GM12878 (cell line): ENCODE measurements at regions not wholly inside any gene's neighbourhood (a gene's known extent, or its start where the extent isn't known, plus 50 kb on each side); places are given as distances from the start of the nearest gene placed in this dataset.

Experiments
- ATAC-seq: fragments of 200-7000 bp; cut with Tn5 transposase; 3 replicates; pipeline ENCODE4 v1.9.1; 2020; ENCODE audit warnings: mild to moderate bottlenecking, moderate library complexity
- BruUV-seq: library from RNA; stranded (reverse); fragments of 400-500 nt; replicated peaks from 2 replicates; lab custom pipeline; 2021; lab: Mats Ljungman, UMichigan
- CTCF ChIA-PET: fragments of 300-600 bp; sonication (Branson Sonifier 250); formaldehyde crosslinking; extraction: SDS; loops from one replicate; lab custom pipeline; 2021; ENCODE audit warnings: inconsistent platforms; lab: Yijun Ruan, JAX
- POLR2A ChIA-PET: fragments of 350-600 bp; formaldehyde crosslinking; extraction: SDS; loops from one replicate; lab custom pipeline; 2021; ENCODE audit warnings: inconsistent platforms; lab: Charles Lee
- RAD21 ChIA-PET: fragments of 300-600 bp; sonication (Branson Sonifier 250); formaldehyde crosslinking; loops from one replicate; lab custom pipeline; 2023; ENCODE audit warnings: antibody characterized with exemption; ENCODE audit not compliant: unreplicated experiment; lab: Charles Lee
- SMC1A ChIA-PET: fragments of 300-600 bp; sonication (Branson Sonifier 250); formaldehyde crosslinking; loops from one replicate; lab custom pipeline; 2023; ENCODE audit not compliant: unreplicated experiment, uncharacterized antibody; lab: Charles Lee
- DNase-seq: peaks from one replicate; pipeline ENCODE4 v3.0.0-alpha.2; 2011; ENCODE audit warnings: low read depth, low spot score
- FAIRE-seq: peaks from 3 replicates; lab custom pipeline; 2011; peaks lifted over from hg19 to GRCh38; lab: Jason Lieb, UNC
- H2AFZ ChIP-seq: 2 replicates; pipeline ENCODE4 v1.6.0; 2011; ENCODE audit warnings: low read depth, low read length, control low read depth; ENCODE audit not compliant: control insufficient read depth
- H3K27ac ChIP-seq: 2 replicates; pipeline ENCODE4 v1.5.1; 2011; ENCODE audit warnings: control low read depth; ENCODE audit not compliant: control insufficient read depth, insufficient read depth
- H3K27me3 ChIP-seq, 2 experiments: replicated peaks in 1 of 2; 2 replicates each; pipeline versions ENCODE4 v1.6.0 to v1.6.1; 2011; ENCODE audit warnings: low read length in 1 of 2; ENCODE audit not compliant: control insufficient read depth in 2 of 2, insufficient read depth in 2 of 2
- H3K36me3 ChIP-seq, 2 experiments: 2 replicates each; pipeline ENCODE4 v1.5.1; 2011; ENCODE audit warnings: low read length in 1 of 2; ENCODE audit not compliant: control insufficient read depth in 2 of 2, insufficient read depth in 2 of 2
- H3K4me1 ChIP-seq: 2 replicates; pipeline ENCODE4 v1.6.1; 2011; ENCODE audit warnings: mild to moderate bottlenecking, low read length, moderate library complexity, mixed read lengths; ENCODE audit not compliant: control insufficient read depth, insufficient read depth
- H3K4me2 ChIP-seq: 2 replicates; pipeline ENCODE4 v1.6.0; 2011; ENCODE audit warnings: control low read depth; ENCODE audit not compliant: control insufficient read depth, insufficient read depth
- H3K4me3 ChIP-seq: fragments of 200-600 bp; sonication (generic); 2 replicates; pipeline ENCODE4 v1.5.1; 2016
- H3K79me2 ChIP-seq: 2 replicates; pipeline ENCODE4 v1.6.0; 2011; ENCODE audit warnings: low read length; ENCODE audit not compliant: control insufficient read depth, insufficient read depth
- H3K9ac ChIP-seq: 2 replicates; pipeline ENCODE4 v1.8.0; 2011; ENCODE audit warnings: low read length, control low read depth, mixed read lengths; ENCODE audit not compliant: control insufficient read depth, insufficient read depth
- H3K9me3 ChIP-seq: replicated peaks from 3 replicates; pipeline ENCODE4 v1.5.1; 2011; ENCODE audit warnings: mild to moderate bottlenecking, low read length; ENCODE audit not compliant: control insufficient read depth, insufficient read depth
- H4K20me1 ChIP-seq: 2 replicates; pipeline ENCODE4 v1.6.0; 2011; ENCODE audit not compliant: control insufficient read depth, insufficient read depth
- EP300 ChIP-seq, 2 experiments: fragments of 150-350 bp in 1 of 2; IDR thresholded peaks; 2 replicates each; pipeline ENCODE4 v1.6.1; 2011 to 2012; ENCODE audit warnings: low read depth in 2 of 2, low read length in 2 of 2, borderline replicate concordance in 1 of 2, improper control_type of control experiment in 1 of 2, inconsistent platforms in 1 of 2; ENCODE audit not compliant: control insufficient read depth in 1 of 2
- MEF2A ChIP-seq: IDR thresholded peaks from 2 replicates; pipeline ENCODE4 v1.6.1; 2011; ENCODE audit warnings: low read depth, mild to moderate bottlenecking, low read length, moderate library complexity; ENCODE audit not compliant: insufficient read depth
- MEF2B ChIP-seq: fragments of 450-650 bp; IDR thresholded peaks from 2 replicates; pipeline ENCODE4 v1.6.1; 2018; ENCODE audit warnings: mild to moderate bottlenecking, moderate library complexity; ENCODE audit not compliant: partially characterized antibody, poor library complexity, severe bottlenecking
- POU2F2 ChIP-seq: IDR thresholded peaks from 3 replicates; pipeline ENCODE4 v1.6.1; 2011; ENCODE audit warnings: low read depth, mild to moderate bottlenecking, low read length, borderline replicate concordance
- RFX5 ChIP-seq: IDR thresholded peaks from 2 replicates; pipeline ENCODE4 v1.6.1; 2011; ENCODE audit warnings: low read depth, low read length, improper control_type of control experiment
- SMARCA5 ChIP-seq: fragments of 450-650 bp; IDR thresholded peaks from 2 replicates; pipeline ENCODE4 v1.6.1; 2017; ENCODE audit warnings: mild to moderate bottlenecking
- STAT1 ChIP-seq: fragments of 450-650 bp; conservative IDR thresholded peaks from 2 replicates; pipeline ENCODE4 v1.6.1; 2014; ENCODE audit warnings: antibody characterized with exemption, mild to moderate bottlenecking
- WRNIP1 ChIP-seq: IDR thresholded peaks from 2 replicates; pipeline ENCODE4 v1.6.1; 2011; ENCODE audit warnings: low read depth, low read length, improper control_type of control experiment, borderline replicate concordance
- WGBS: methylation state at CpG from one replicate; pipeline ENCODE4 v1.1.6; 2016; ENCODE audit warnings: low lambda C conversion rate; ENCODE audit not compliant: insufficient replicate concordance, insufficient coverage; ENCODE audit errors: missing lambda C conversion rate; 5-methylcytosine and 5-hydroxymethylcytosine counted together
- in situ Hi-C: fragments of 300-500 bp; cut with MboI; formaldehyde crosslinking; loops from 9 replicates; pipeline ENCODE4 v1.14.3; 2018; ENCODE audit warnings: mixed read lengths
- intact Hi-C: fragments of 100-400 bp; cut with micrococcal nuclease; formaldehyde crosslinking; loops from one replicate; pipeline ENCODE4 v1.14.2; 2022; ENCODE audit not compliant: unreplicated experiment
- TF ChIP-seq, protein P1 (sequence below), 3 experiments: IDR thresholded peaks in 2 of 3; conservative IDR thresholded peaks in 1 of 3; 2 replicates each; pipeline ENCODE4 v1.5.1; 2011; ENCODE audit warnings: low read depth in 3 of 3, low read length in 3 of 3, mild to moderate bottlenecking in 3 of 3, control low read depth in 2 of 3, moderate library complexity in 2 of 3, inconsistent platforms in 1 of 3, mixed read lengths in 1 of 3; ENCODE audit not compliant: control insufficient read depth in 2 of 3, insufficient read depth in 1 of 3; ENCODE audit errors: extremely low read depth in 1 of 3
- TF ChIP-seq, protein P2 (sequence below): IDR thresholded peaks from 2 replicates; pipeline ENCODE4 v1.6.1; 2011; ENCODE audit warnings: borderline replicate concordance, low read depth, mild to moderate bottlenecking, moderate library complexity, low read length; ENCODE audit not compliant: insufficient read depth, poor library complexity, severe bottlenecking
- TF ChIP-seq, protein P3 (sequence below): fragments of 450-650 bp; IDR thresholded peaks from 2 replicates; pipeline ENCODE4 v1.6.1; 2017; ENCODE audit warnings: mild to moderate bottlenecking, low read depth, inconsistent platforms; ENCODE audit not compliant: poor library complexity, severe bottlenecking

DNA sequence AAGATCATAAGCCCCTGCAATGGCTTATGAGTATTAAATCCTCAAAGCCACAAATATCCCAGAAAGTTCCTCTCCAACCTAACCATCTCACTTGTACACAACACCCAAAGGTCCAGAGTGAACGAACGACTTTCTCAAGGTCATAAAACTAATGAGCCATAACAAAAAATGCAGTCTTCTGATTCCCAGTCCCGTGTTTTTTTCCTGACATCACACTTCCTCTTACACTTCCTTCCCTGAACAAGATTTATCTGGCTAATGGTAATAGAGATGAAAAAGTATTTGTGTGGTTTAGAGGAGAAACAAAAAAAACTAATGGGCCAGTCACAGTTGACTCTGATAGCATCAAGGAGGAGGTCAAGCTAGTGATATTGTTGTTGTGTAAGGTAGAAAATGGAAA is 99.5 kb upstream of the KLHL13 start:
- Histone ChIP-seq H3K4me1 (peaks cover 9% of the 10 kb centered on the region), H3K9ac (no peak overlapping the region), H3K27ac (no peak overlapping the region), H3K36me3 (no peaks in the 10 kb centered on the region), H3K9me3 (no peaks in the 10 kb centered on the region), H3K4me3 (no peak overlapping the region), H3K4me2 (no peak overlapping the region), H4K20me1 (no peaks in the 10 kb centered on the region), H2AFZ (no peak overlapping the region), H3K27me3 (no peaks in the 10 kb centered on the region; a peak in 1 of 4 replicates), H3K79me2 (no peaks in the 10 kb centered on the region)
- ChIA-PET SMC1A (interaction anchor here (0.8 kb wide), 1 partner anchor 12 kb away, joined by 3 read pairs; no protein-coding TSS in a partner anchor), POLR2A (no interaction called here), CTCF (interaction anchor here (0.8 kb wide), 1 partner anchor 10 kb away, joined by 3 read pairs; no protein-coding TSS in a partner anchor), RAD21 (interaction anchor here (1.3 kb wide), 1 partner anchor 10 kb away, joined by 3 read pairs; no protein-coding TSS in a partner anchor)
- in situ Hi-C loops: no loop called here
- ATAC-seq: no peak
- DNase-seq: no peak
- 13% methylated on average over 3 of the region's 3 CpGs for WGBS
- BruUV-seq: no TSS peak
- intact Hi-C loops: no loop called here
- no peak for FAIRE-seq
- TF ChIP-seq STAT1: no peak
- TF ChIP-seq POU2F2: no peak
- no peak for TF ChIP-seq MEF2A
- no peak for TF ChIP-seq RFX5
- TF ChIP-seq SMARCA5: no peak
- TF ChIP-seq, protein P1, sequence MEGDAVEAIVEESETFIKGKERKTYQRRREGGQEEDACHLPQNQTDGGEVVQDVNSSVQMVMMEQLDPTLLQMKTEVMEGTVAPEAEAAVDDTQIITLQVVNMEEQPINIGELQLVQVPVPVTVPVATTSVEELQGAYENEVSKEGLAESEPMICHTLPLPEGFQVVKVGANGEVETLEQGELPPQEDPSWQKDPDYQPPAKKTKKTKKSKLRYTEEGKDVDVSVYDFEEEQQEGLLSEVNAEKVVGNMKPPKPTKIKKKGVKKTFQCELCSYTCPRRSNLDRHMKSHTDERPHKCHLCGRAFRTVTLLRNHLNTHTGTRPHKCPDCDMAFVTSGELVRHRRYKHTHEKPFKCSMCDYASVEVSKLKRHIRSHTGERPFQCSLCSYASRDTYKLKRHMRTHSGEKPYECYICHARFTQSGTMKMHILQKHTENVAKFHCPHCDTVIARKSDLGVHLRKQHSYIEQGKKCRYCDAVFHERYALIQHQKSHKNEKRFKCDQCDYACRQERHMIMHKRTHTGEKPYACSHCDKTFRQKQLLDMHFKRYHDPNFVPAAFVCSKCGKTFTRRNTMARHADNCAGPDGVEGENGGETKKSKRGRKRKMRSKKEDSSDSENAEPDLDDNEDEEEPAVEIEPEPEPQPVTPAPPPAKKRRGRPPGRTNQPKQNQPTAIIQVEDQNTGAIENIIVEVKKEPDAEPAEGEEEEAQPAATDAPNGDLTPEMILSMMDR (IDR thresholded peaks at IDR 0.05 in 2 of 3, conservative IDR thresholded peaks at IDR 0.05 in 1 of 3; ENCODE audit: control insufficient read depth in 2 of 3, extremely low read depth in 1 of 3, insufficient read depth in 1 of 3, low read depth in 3 of 3, low read length in 3 of 3): no peak
- TF ChIP-seq, protein P2, sequence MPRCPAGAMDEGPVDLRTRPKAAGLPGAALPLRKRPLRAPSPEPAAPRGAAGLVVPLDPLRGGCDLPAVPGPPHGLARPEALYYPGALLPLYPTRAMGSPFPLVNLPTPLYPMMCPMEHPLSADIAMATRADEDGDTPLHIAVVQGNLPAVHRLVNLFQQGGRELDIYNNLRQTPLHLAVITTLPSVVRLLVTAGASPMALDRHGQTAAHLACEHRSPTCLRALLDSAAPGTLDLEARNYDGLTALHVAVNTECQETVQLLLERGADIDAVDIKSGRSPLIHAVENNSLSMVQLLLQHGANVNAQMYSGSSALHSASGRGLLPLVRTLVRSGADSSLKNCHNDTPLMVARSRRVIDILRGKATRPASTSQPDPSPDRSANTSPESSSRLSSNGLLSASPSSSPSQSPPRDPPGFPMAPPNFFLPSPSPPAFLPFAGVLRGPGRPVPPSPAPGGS: no peak
- TF ChIP-seq EP300 (IDR thresholded peaks at IDR 0.05; ENCODE audit: borderline replicate concordance in 1 of 2, control insufficient read depth in 1 of 2, low read depth in 2 of 2, low read length in 2 of 2): no peak
- TF ChIP-seq WRNIP1: no peak
- no peak for TF ChIP-seq MEF2B
- TF ChIP-seq, protein P3, sequence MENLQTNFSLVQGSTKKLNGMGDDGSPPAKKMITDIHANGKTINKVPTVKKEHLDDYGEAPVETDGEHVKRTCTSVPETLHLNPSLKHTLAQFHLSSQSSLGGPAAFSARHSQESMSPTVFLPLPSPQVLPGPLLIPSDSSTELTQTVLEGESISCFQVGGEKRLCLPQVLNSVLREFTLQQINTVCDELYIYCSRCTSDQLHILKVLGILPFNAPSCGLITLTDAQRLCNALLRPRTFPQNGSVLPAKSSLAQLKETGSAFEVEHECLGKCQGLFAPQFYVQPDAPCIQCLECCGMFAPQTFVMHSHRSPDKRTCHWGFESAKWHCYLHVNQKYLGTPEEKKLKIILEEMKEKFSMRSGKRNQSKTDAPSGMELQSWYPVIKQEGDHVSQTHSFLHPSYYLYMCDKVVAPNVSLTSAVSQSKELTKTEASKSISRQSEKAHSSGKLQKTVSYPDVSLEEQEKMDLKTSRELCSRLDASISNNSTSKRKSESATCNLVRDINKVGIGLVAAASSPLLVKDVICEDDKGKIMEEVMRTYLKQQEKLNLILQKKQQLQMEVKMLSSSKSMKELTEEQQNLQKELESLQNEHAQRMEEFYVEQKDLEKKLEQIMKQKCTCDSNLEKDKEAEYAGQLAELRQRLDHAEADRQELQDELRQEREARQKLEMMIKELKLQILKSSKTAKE: no peak
